Left cardiac atrium (tissue), 4 donors: ENCODE measurements at regions not wholly inside any gene's neighbourhood (a gene's known extent, or its start where the extent isn't known, plus 50 kb on each side); places are given as distances from the start of the nearest gene placed in this dataset.

ENCODE experiments used
- ATAC-seq, 2 donors: fragments of 200-7000 bp; cut with Tn5 transposase; one replicate each; pipeline ENCODE4 v1.9.1; 2020; ENCODE audit warnings: mild to moderate bottlenecking in 2 of 2, moderate library complexity in 2 of 2
- DNase-seq: peaks from one replicate; pipeline ENCODE4 v3.0.0-alpha.2; 2020
- intact Hi-C, 2 donors: fragments of 100-400 bp; cut with DNase I; formaldehyde crosslinking; loops; one replicate each; pipeline versions ENCODE4 v1.14.1 to v1.15.1; 2022 to 2023
- donor health status: DM: no; HTN: yes; CAD: no.
- donor health status: DM: no; HTN: yes; CAD: no; lungs with severe emphysema.
- donor health status: DM: yes; HTN: yes; CAD: no.
- donor health status: Dilated cardiomyopathy.

DNA sequence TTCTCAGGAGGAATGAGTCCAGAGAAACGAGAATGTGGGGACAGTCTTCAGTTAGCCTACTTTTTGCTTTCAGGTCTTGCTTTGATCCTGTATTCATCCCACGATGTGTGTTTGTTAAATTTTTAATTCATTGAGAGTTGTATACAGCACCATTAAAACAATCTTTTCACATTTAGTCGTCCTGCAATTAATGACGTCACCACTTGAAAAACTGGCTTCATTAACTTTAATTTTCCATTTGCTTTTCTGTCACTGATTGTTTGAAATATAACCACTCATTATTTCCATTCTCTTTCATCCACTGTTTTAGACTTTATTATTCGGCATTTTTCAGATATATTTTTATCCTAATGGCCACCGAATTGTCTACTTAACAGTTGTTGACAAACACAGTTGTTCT is 146.9 kb downstream of the TFEC start:
- DNase-seq (no peak), ATAC-seq (no peak)
- intact Hi-C loops: no loop called here

DNA sequence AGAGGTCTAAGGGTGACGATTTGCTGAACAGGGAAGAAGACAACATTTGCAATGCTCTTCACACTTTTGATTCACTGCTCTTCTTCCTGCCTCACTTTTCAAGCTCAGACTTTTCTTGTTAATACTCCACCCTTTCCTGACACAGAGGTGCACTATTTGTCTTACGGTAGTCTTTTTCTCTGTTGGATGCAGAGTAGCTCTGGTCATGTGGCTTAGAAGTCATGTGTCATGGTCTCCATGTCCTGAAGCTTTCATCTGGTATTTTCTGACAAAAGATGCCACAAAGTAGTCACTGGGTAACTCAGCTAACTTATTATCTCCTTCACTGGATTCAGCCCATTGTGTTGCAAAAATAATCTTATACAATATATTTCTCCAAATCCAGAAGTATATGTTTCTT is 149.1 kb downstream of the TFEC start:
- ATAC-seq (no peak), DNase-seq (no peak)
- intact Hi-C loops: no loop called here

DNA sequence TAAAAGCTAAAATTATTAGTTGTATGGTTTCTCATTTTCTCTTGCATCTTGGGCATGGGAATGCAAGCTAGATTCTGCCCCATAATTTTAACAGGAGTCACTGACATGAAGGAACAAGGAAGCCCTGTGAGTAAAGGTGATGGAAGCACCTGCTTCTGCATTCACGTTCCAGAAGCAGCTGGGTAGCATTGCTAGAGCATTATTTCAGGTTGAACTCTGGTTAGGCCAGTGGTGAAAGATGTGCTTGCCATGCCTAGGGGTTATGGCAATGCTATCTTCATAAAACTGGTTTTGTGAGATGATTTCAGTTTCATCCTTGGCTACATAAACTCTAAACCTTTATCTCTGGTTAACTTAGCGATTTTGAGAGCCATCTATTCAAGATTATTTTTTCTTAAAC is 151.4 kb downstream of the TFEC start:
- intact Hi-C loops: no loop called here
- no peak for ATAC-seq

DNA sequence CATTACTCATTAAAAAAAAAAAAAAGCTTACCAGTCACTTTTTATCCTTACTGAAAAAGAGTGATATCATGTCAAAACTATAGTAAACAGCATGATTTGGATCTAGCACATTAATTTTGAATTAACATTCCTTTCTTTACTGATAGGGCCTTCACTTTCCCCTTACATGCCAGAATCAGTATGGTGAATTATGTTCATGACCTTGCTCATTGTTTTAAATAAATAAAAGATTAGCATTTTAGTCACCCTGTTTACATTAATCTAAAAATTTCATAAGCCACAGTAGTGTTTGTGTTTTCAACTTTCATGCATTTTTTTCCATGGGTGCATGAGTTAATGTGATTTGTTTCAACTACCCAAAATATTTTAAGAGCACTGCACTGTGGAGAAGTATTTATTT is 160.8 kb downstream of the TFEC start:
- no peak for ATAC-seq
- intact Hi-C loops: no loop called here
- DNase-seq: no peak

More for the DNA sequence above, 151.4 kb downstream of the TFEC start:
- DNase-seq: no peak

DNA sequence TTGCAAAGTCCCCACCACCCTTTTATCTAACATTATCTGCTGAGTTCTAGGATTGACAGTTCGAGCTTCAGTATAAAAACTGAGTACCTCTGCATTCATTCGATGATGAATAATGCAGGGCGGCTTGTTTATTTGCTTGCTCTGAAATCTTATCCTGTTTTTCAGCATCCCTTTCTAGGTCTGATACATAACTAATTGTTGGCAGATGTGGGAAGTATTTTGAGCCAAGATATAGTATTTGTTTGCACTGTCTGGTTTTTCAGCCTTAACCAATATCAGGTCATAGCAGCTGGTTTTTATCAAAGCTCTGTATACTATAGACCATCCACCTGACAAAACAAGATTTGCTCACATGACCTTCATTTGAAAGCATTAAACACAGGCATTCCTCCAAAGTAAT is 161.4 kb downstream of the TFEC start:
- intact Hi-C loops: no loop called here
- no peak for DNase-seq
- ATAC-seq: no peak

DNA sequence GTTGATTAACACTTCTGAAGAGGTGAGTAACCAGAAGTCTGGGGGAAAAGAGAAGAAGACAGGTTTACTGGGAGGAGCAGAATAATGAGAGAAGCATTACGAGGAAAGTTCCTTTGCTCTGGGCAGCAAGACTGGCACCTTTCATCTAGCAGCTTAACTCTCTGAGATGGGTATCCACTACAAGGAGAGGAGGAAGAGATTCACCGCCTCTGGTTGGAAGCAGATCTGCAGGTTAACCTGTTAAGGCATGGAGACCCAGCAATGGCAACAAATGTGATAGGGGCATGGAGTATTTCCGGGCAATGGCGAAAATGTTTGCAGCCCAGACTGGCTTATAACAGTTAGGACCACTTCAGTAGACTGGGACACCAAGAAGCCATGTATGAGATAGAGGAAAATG is 162.2 kb downstream of the TFEC start:
- no peak for ATAC-seq
- intact Hi-C loops: no loop called here
- no peak for DNase-seq

DNA sequence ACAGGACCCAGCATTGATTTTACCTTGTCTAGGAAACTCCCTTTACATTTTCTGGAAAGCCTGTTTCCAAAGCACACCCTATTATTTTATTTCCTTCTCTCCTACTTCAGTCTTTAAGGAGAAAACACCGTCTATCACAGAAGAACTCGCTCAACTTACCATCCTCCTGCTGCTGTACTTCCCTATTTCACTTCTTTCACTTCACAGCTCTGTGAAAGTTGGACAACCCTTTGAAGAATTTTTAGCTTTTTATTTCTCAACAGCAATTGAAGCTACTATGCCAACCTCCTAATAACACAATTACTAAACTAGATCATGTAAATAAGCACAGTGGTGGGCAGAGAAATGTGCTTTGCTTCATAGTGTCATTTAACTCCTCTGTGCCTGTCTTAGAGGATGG is 166.5 kb downstream of the TFEC start:
- intact Hi-C loops: no loop called here

DNA sequence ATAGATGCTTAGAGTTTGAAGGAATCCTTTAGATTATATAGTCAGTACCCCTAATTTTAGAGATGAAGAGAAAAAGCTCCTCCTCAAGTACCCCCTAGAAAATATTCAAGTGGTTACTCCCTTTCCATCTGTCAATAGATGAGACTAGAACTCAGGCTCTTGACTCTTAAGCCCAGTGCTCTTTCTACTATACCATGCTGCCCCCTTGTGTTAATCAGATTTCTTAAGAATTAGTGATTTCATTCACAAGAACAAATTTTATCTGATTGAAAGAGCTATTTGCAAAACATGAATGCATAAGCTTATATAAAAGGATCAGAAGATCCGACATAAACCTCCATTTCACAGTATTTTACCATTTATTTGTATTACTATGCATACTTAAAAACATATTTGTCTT is 179.3 kb downstream of the TFEC start:
- ATAC-seq (no peak), DNase-seq (no peak)
- intact Hi-C loops: no loop called here

More for the DNA sequence above, 166.5 kb downstream of the TFEC start:
- ATAC-seq (no peak), DNase-seq (no peak)

DNA sequence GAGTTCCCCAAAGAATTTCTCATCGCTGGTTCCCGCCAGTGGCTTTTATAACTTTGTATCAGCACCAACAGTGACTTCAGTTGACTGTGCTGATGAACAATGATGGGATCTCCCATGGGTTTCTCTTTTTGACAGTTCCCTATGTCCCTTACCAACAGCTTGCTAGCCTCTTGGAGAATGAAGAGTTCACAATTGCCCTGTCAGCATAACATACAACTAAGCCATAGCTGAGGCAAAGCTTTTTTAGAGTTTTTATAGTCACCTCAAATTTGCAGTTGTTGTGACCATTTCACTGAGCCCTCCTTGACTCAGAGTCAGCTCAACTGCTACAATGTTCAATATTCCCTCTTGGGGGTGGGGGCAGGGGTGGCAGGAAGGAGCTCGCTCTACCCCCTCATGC is 179.8 kb downstream of the TFEC start:
- ATAC-seq: no peak
- intact Hi-C loops: no loop called here
- no peak for DNase-seq

DNA sequence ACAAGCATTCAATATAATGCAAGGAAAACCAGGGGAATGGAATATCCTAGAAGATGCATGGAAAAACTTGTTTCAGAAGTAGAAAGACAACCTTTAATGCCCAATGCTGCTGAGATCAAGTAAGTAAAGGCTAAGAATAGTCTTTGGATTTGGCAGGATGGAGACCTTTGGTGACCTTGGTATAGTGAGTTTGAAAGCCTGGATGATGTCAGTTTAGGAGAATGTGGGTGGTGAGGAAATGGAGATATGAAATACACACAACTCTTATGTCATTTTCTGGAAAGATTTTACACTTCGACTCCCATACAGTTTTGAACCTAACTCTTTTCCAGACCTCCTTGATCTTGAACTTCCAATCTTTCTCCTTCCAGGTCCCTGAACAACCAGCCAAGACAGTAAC is 185.7 kb downstream of the TFEC start:
- no peak for ATAC-seq

DNA sequence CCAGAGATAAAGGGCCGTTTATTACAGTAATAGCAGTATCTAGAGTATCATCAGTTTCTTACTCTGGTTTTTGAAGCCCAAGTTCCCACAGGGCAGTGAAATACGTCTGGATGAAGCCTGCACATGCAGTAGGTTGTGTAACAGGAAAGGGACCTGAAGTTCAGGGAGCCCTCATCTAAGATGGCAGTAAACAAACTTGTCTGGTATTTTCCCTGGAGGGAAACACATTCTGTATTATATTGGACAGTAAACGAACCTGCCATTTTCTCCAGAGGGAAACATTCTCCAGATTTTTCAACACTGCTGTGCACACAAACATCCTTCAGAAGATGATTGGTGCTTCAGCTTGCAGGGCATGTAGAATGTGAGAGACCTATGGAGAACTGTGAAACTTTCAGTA is 189.9 kb downstream of the TFEC start:
- intact Hi-C loops: no loop called here
- no peak for ATAC-seq
- no peak for DNase-seq

More for the DNA sequence above, 185.7 kb downstream of the TFEC start:
- no peak for DNase-seq
- intact Hi-C loops: no loop called here

DNA sequence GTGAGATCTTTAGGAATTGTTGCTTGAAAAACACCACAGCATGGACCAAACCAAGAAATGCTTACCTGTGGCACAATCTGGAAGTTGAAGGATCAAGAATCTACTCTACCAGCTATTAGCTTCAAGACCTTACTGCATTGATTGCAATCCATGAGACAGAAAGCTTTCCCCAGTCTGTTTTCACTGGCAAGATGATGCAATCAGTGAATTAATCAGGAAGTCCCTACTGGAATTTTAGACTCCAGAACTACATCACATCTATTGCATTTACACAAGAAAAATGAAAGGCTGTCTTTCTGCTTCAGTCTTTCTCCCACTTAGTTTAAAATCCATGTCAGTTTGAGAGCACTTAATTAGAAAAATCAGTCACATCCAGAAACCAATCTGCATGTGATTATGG is 191.7 kb downstream of the TFEC start:
- ATAC-seq (no peak), DNase-seq (no peak)
- intact Hi-C loops: no loop called here

DNA sequence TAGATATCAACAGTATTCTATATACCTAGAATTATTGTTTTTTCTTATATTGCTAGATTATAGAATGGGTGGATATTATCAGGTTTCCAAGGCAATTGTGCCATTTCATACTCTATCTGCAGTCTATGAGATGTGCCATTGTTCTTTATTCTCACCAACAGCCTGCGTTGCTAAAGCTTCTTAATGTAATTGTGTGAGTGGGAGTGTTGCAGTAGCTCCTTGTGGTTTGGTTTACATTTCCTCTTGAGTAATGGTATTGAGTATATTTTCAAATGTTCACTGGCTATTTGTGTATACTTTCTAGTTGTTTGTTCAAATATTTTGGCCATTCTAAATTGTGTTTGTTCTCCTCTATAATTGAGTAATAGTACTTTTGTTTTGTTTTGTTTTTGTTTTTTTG is 199.2 kb downstream of the TFEC start:
- no peak for DNase-seq
- intact Hi-C loops: no loop called here
- no peak for ATAC-seq

DNA sequence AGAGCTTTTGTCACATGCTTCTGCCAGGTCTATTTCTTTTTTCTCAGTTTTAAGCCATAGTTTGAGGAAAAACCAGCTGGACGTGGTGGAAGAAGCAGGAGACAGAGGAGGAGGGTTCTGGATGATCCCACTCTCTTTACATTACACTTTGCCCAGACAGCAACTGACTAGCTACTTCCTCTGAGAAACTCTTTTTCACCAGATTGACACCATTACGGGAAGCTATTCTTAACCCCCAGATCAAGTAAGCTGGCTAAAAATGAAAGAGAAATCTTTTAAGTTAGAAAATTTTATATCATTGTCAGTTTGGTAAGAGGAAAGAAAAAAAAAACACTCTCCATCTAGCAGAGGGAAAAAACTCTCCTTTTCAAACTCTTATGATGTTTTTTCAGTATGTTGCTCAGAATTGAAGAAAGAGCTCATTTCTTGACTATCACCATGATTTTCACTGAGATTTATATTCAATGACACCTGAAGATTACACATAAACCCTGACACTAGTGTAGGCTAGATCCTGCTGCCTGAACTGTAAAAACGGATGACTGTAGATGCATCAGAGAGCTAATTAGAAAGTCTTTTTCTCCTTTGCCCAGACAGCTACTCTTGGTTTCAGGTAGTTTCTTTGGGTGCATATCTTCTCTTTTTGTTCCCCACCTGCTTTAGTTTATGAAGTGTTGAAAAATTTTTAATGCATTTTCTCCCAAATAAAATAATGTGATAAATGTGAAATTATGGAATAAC is 203.1 kb downstream of the TFEC start:
- DNase-seq (no peak), ATAC-seq (no peak)
- intact Hi-C loops: no loop called here

DNA sequence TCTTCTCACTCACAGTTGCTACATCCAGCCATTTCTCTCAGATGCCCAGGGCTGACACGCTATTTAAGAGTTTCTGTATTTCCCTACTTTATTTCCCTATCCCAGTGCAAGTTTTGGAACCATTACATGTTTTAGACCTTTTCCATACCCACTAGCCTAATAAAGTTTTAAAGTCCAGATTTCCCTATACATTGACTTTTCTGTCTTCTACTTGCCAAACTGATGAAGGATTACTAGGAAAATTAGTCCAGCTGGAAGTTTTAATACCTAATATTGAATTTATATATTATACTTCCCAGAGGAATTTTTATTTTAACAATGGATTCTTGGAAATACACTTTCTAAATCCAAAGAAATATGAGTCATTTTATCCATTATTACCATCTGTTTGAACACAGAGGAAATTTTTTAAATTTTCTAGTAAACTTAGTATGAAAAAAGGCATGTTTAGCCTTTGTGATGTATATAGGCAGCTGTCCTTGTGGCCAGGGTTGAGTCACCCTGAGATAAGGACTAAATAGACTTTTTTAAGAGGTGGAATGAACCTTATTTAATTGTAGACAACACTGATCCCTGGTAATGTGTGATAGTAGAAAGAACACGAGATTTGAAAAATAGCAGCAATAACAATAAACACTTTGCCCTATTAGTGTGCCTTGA is 205.0 kb downstream of the TFEC start:
- ATAC-seq (no peak), DNase-seq (no peak)
- intact Hi-C loops: no loop called here

DNA sequence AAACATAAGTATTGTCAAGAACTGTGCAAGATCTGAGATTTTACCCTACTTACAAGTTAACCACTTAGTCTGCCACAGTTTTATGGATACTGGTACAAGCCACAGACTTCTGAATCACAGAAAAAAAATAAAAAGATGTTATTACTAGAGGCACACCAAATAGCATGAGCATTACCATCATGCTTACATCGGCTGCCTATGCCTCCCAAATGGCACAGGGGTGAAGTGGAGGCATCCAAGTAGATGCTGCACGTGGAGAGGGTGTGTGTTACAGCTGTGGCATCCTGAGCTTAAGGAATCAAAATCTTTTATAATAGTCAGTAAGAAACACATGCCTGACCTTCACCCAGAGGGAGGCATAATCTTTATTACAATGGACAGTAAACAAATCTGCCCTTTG is 207.8 kb downstream of the TFEC start:
- ATAC-seq (no peak), DNase-seq (no peak)
- intact Hi-C loops: no loop called here

DNA sequence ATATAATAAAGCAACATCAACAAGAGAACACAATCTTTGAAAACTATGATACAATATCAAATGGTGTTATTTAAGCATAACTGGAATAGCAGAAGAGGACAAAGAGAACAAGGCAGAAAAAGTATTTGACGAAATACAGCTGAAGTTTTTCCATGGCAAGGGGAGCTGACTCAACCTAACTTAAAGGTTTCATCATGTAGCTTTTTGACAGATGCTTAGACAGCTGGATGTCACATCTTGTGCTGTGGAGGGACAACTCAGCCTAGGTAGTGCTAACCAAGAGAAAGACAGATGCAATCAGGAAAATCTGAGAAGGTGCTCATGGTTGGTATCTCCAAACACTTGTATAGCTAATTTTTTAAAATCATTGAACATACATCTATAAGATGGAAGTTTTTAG is 208.2 kb downstream of the TFEC start:
- ATAC-seq (no peak), DNase-seq (no peak)
- intact Hi-C loops: no loop called here

DNA sequence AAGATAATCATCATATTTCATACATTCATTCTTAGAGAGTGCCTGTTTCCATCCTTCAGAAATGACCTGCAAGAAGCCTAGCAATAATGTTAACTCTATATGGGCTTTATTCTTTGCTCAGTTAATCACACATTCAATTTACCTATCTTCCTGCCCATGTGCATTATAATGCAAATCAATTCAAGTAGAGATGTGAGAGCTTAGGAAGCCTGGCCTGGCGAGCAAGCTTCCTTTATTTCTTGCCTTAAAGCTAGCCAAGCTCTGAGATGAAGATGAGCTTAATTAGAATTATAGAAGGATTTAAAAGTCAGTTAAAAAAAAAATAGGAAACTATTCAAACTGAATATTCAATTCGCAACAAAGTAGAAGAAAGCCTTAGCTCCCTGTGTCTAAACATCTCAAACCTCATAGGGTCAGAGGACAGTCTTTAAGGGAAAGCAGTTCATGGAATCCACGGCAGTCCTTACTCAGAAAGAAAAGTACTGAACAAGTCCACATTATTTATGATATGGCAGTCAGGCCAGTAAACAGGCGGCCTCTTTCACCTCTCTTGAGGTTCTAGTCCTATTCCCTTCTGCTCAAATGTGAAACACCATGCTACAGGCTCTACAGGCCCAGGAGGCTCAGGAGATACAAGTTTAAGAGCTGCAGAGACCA is 214.1 kb downstream of the TFEC start:
- ATAC-seq: no peak
- intact Hi-C loops: no loop called here
- DNase-seq: no peak

DNA sequence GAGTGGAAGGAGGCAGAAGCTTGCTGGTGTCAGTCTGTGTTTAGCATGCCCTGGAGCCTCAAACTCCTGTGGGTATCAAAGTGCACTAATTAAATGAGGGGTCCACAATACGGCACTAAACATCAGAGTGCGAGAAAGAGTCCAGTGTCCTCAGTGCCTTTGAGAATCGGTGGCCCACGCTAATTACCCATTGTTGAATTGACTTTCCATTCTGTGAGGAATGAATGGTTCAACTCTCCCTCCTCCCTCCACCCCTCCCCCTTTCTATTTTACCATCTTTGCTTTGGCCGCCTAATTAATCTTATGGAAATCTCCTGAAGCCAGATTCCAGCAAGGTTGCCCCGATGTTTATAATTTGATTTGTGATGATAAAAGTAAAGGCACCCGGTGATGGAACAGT is 217.8 kb downstream of the TFEC start:
- intact Hi-C loops: no loop called here
- ATAC-seq: no peak
- no peak for DNase-seq

DNA sequence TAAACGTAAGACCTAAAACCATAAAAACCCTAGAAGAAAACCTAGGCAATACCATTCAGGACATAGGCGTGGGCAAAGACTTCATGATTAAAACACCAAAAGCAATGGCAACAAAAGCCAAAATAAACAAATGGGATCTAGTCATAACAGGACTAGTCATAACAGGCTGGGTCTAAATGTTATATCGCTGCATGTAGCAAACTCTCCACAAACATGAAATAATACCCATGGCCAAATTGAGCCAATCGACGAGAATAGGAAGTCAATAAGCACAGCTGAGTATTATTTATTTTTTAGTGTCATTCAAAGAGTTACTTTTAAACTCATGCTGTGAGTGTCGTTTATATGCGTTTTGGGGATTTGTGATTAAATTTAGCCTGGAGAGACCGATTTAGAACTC is 225.1 kb downstream of the TFEC start:
- intact Hi-C loops: no loop called here
- DNase-seq: no peak
- ATAC-seq: no peak

DNA sequence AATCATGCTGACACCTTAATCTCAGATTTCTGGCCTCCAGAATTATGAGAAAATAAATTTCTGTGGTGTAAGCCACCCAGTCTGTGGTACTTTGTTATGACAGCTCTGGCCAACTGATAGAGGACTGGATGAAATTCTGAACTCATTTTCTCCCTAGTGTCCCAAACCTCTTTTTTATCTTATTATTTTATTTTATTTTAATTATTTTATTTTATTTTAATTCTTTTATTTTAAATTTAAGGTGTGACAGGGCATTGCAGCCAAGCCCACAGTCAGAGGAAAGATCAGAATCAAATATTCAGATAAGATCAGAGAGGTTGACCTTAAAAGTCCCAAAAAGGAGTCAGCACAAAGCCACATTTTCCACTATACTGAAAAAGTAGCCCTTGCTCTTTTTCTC is 228.1 kb downstream of the TFEC start:
- no peak for DNase-seq
- intact Hi-C loops: no loop called here
- no peak for ATAC-seq
